H1 (cell line): ENCODE measurements at regions not wholly inside any gene's neighbourhood (a gene's known extent, or its start where the extent isn't known, plus 50 kb on each side); places are given as distances from the start of the nearest gene placed in this dataset.

Experiments
- ASH2L ChIP-seq: fragments of 200-600, 300-600 bp; sonication (generic); IDR thresholded peaks from one replicate; pipeline ENCODE4 v1.7.1; 2017; ENCODE audit warnings: low read length
- FOSL1 ChIP-seq: IDR thresholded peaks from 2 replicates; pipeline ENCODE4 v1.6.1; 2011; ENCODE audit warnings: mild to moderate bottlenecking, low read depth, low read length, moderate library complexity; ENCODE audit not compliant: insufficient read depth
- MAFK ChIP-seq: IDR thresholded peaks from 2 replicates; pipeline ENCODE4 v1.6.1; 2012; ENCODE audit warnings: low read depth, mild to moderate bottlenecking, improper control_type of control experiment, low read length
- RBBP5 ChIP-seq: IDR thresholded peaks from 2 replicates; pipeline ENCODE4 v1.7.1; 2012; ENCODE audit warnings: low read depth, mild to moderate bottlenecking, inconsistent platforms, low read length, moderate library complexity, borderline replicate concordance
- TF ChIP-seq, protein P1 (sequence below): IDR thresholded peaks from 2 replicates; pipeline ENCODE4 v1.6.1; 2012; ENCODE audit warnings: inconsistent platforms

DNA sequence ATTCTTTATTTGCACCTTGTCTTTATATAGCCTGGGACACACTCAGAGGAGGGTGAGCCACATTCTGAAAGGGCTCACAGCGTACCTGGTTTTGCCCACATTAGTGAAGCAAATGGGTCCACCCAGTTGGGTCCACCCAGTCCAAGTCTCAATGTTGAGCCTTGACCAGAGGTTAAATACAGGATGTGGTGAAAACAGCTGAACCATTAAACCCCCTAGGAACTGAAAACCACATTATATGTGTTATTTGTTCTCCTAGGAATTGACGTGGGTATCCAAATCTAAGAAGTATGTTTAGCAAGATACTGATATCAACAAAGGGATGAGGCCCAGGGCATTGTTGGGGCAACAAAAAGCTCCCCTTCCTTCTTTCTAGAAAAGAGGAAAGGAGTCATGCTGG lies 83.8 kb downstream of the SETD4 start (continued):
- TF ChIP-seq, protein P1, sequence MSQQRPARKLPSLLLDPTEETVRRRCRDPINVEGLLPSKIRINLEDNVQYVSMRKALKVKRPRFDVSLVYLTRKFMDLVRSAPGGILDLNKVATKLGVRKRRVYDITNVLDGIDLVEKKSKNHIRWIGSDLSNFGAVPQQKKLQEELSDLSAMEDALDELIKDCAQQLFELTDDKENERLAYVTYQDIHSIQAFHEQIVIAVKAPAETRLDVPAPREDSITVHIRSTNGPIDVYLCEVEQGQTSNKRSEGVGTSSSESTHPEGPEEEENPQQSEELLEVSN, result no peak
- TF ChIP-seq MAFK (no peak), FOSL1 (no peak), RBBP5 (no peak), ASH2L (no peak)
